ENCODE measurements at regions not wholly inside any gene's neighbourhood (a gene's known extent, or its start where the extent isn't known, plus 50 kb on each side); places are given as distances from the start of the nearest gene placed in this dataset.

GRCh38 chr13:64266024-64266423 is 2850.4 kb upstream of the PCDH20 start:
- Mint-ChIP-seq H3K9me3 (ENCODE audit: low read depth) (peaks cover 9% of the 10 kb centered on the region), H3K27ac (no peak overlapping the region), H3K36me3 (ENCODE audit: insufficient read depth) (peaks cover 1% of the 10 kb centered on the region), H3K27me3 (no peaks in the 10 kb centered on the region), H3K4me3 (ENCODE audit: low read depth) (no peak overlapping the region), H3K4me1 (ENCODE audit: low read depth) (no peaks in the 10 kb centered on the region)
- TF ChIP-seq CTCF (IDR thresholded peaks at IDR 0.05; ENCODE audit: unreplicated experiment) = no peak
- DNase-seq (ENCODE audit: low spot score, unreplicated experiment) = no peak

- no peak for TF ChIP-seq CTCF (IDR thresholded peaks at IDR 0.05; ENCODE audit: unreplicated experiment)
- Mint-ChIP-seq H3K27me3 (no peaks in the 10 kb centered on the region), H3K36me3 (ENCODE audit: insufficient read depth) (peaks cover 1% of the 10 kb centered on the region), H3K4me3 (ENCODE audit: low read depth) (no peak overlapping the region), H3K9me3 (ENCODE audit: low read depth) (peaks cover 9% of the 10 kb centered on the region), H3K4me1 (ENCODE audit: low read depth) (no peaks in the 10 kb centered on the region), H3K27ac (no peak overlapping the region)
- DNase-seq (ENCODE audit: low spot score, unreplicated experiment) = no peak
Measured at GRCh38 chr13:64263285-64263684, 2847.6 kb upstream of the PCDH20 start.

GRCh38 chr13:64256751-64257150 is 2841.1 kb upstream of the PCDH20 start:
- Mint-ChIP-seq H3K4me1 (ENCODE audit: low read depth) (no peaks in the 10 kb centered on the region), H3K27ac (no peak overlapping the region), H3K27me3 (no peaks in the 10 kb centered on the region), H3K9me3 (ENCODE audit: low read depth) (no peaks in the 10 kb centered on the region), H3K4me3 (ENCODE audit: low read depth) (no peak overlapping the region), H3K36me3 (ENCODE audit: insufficient read depth) (no peaks in the 10 kb centered on the region)
- no peak for DNase-seq (ENCODE audit: low spot score, unreplicated experiment)
- TF ChIP-seq CTCF (IDR thresholded peaks at IDR 0.05; ENCODE audit: unreplicated experiment) = no peak

- no peak overlapping the region for H3K27ac Mint-ChIP-seq
- H3K9me3 Mint-ChIP-seq (ENCODE audit: low read depth) = no peaks in the 10 kb centered on the region
- H3K4me1 Mint-ChIP-seq (ENCODE audit: low read depth) = no peaks in the 10 kb centered on the region
- H3K4me3 Mint-ChIP-seq (ENCODE audit: low read depth) = no peak overlapping the region
- H3K36me3 Mint-ChIP-seq (ENCODE audit: insufficient read depth) = no peaks in the 10 kb centered on the region
- H3K27me3 Mint-ChIP-seq = no peaks in the 10 kb centered on the region
- TF ChIP-seq CTCF (IDR thresholded peaks at IDR 0.05; ENCODE audit: unreplicated experiment) = no peak
- DNase-seq (ENCODE audit: low spot score, unreplicated experiment) = no peak
Measured at GRCh38 chr13:64255988-64256387, 2840.3 kb upstream of the PCDH20 start.

- TF ChIP-seq CTCF (IDR thresholded peaks at IDR 0.05; ENCODE audit: unreplicated experiment) = no peak
- H3K4me3 Mint-ChIP-seq (ENCODE audit: low read depth) = no peak overlapping the region
- no peak for DNase-seq (ENCODE audit: low spot score, unreplicated experiment)
- no peaks in the 10 kb centered on the region for H3K36me3 Mint-ChIP-seq (ENCODE audit: insufficient read depth)
- H3K9me3 Mint-ChIP-seq (ENCODE audit: low read depth) = peaks cover 4% of the 10 kb centered on the region
- H3K4me1 Mint-ChIP-seq (ENCODE audit: low read depth) = no peaks in the 10 kb centered on the region
- H3K27me3 Mint-ChIP-seq = no peaks in the 10 kb centered on the region
- no peak overlapping the region for H3K27ac Mint-ChIP-seq
Measured at GRCh38 chr13:64248371-64249065, 2832.9 kb upstream of the PCDH20 start.
